Heart left ventricle (tissue), 13 donors: ENCODE measurements at regions not wholly inside any gene's neighbourhood (a gene's known extent, or its start where the extent isn't known, plus 50 kb on each side); places are given as distances from the start of the nearest gene placed in this dataset.

ENCODE experiments used
- POLR2A ChIP-seq, 2 donors: fragments of 450-650 bp; IDR thresholded peaks; one replicate each; pipeline ENCODE4 v1.6.1; 2017; ENCODE audit warnings: antibody characterized with exemption in 2 of 2, mild to moderate bottlenecking in 2 of 2, moderate library complexity in 2 of 2
- TF ChIP-seq, protein P1 (sequence below), 12 donors: fragments of 200-600 bp; sonication (generic) in 4 of 12; IDR thresholded peaks; one replicate each; pipeline versions ENCODE4 v1.5.0 to v1.8.0; 2018 to 2022; ENCODE audit warnings: antibody characterized with exemption in 12 of 12, mild to moderate bottlenecking in 5 of 12
- donor health status: ischemic (EF 13 %, LVEDD 7.1; RV severe dilation, severe dysfunction).
- donor health status: DM: no; HTN: yes; CAD: no.
- donor health status: DM: no; HTN: no; CAD: no.
- donor health status: ischemic (EF 25% LVEDD 6.9; RV normal size, moderate dysfunction).
- donor health status: ischemic (EF 25% LVEDD 5.7; RV mildly dilated, moderate dysfunction).
- donor health status: ischemic (EF 35%, LVEDD 5.7; RV mildly dilated, moderate dysfunction).
- donor health status: nonischemic (EF 11% LVEDD 7.7; RV severe dilation, severe dysfunction).
- donor health status: DM: yes; HTN: yes; CAD: no.
- donor health status: PGD.
- donor health status: ischemic (EF 29% LVEDD 5.4; RV normal size, mild dysfunction).
- donor health status: nonischemic (EF 23%, LVEDD 6.1; RV moderate dilation, normal function).

DNA sequence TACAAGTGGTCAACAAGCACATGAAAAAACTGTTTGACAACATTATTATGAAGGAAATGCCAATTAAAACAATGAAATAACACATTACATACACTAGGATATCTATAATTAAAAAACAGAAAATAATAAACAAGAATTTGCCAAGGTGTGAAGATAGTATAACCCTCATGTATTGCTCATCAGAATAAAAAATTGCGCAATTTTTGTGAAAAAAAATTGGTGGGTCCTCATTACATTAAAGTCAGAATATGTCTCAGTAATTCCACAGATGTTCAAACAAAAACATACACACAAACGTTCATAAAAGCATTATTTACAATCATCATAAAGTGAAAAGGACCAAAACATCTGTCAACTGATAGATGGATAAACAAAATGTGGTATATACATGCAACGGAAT lies 63.0 kb upstream of the AR start:
- TF ChIP-seq, protein P1, sequence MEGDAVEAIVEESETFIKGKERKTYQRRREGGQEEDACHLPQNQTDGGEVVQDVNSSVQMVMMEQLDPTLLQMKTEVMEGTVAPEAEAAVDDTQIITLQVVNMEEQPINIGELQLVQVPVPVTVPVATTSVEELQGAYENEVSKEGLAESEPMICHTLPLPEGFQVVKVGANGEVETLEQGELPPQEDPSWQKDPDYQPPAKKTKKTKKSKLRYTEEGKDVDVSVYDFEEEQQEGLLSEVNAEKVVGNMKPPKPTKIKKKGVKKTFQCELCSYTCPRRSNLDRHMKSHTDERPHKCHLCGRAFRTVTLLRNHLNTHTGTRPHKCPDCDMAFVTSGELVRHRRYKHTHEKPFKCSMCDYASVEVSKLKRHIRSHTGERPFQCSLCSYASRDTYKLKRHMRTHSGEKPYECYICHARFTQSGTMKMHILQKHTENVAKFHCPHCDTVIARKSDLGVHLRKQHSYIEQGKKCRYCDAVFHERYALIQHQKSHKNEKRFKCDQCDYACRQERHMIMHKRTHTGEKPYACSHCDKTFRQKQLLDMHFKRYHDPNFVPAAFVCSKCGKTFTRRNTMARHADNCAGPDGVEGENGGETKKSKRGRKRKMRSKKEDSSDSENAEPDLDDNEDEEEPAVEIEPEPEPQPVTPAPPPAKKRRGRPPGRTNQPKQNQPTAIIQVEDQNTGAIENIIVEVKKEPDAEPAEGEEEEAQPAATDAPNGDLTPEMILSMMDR (IDR thresholded peaks at IDR 0.05) = no peak
- no peak for TF ChIP-seq POLR2A (IDR thresholded peaks at IDR 0.05)
